Stimulated activated CD4-positive, alpha-beta T cell treated with anti-CD3 and anti-CD28 coated beads, Interleukin-1b, Interleukin-23, amount 100 ng/mL, for 48 hours (primary cell): ENCODE measurements at regions not wholly inside any gene's neighbourhood (a gene's known extent, or its start where the extent isn't known, plus 50 kb on each side); places are given as distances from the start of the nearest gene placed in this dataset.
"Not testable (repeated sequence)": the region's sequence is repeated elsewhere in the genome, so short reads cannot be mapped to it uniquely, and the experiment has no call there.

Experiments used
- DNase-seq: peaks from one replicate; pipeline ENCODE4 v3.0.0-alpha.2; 2020

GRCh38 chr4:117135634-117136354 is 50.4 kb upstream of the TRAM1L1 start:
- DNase-seq: no peak

- DNase-seq: no peak
These were observed 51.8 kb upstream of the TRAM1L1 start for GRCh38 chr4:117137145-117137544.

- DNase-seq: not testable (repeated sequence)
These were observed 53.4 kb upstream of the TRAM1L1 start for GRCh38 chr4:117138732-117139131.

- DNase-seq: no peak
These were observed 68.9 kb upstream of the TRAM1L1 start for GRCh38 chr4:117154251-117154650.

GRCh38 chr4:117156806-117157205 is 71.4 kb upstream of the TRAM1L1 start:
- DNase-seq: no peak

- no peak for DNase-seq
These were observed 72.0 kb upstream of the TRAM1L1 start for GRCh38 chr4:117157360-117157759.

GRCh38 chr4:117162976-117163375 is 77.6 kb upstream of the TRAM1L1 start:
- no peak for DNase-seq

GRCh38 chr4:117164338-117164737 is 79.0 kb upstream of the TRAM1L1 start:
- no peak for DNase-seq

- DNase-seq: not testable (repeated sequence)
These were observed 90.0 kb upstream of the TRAM1L1 start for GRCh38 chr4:117175369-117175768.

- DNase-seq: no peak
These were observed 117.9 kb upstream of the TRAM1L1 start for GRCh38 chr4:117203231-117203630.

- no peak for DNase-seq
These were observed 125.2 kb upstream of the TRAM1L1 start for GRCh38 chr4:117210551-117210950.

- DNase-seq: no peak
These were observed 138.9 kb upstream of the TRAM1L1 start for GRCh38 chr4:117224256-117224655.

- DNase-seq: no peak
These were observed 140.1 kb upstream of the TRAM1L1 start for GRCh38 chr4:117225471-117225870.

GRCh38 chr4:117227925-117228324 is 142.5 kb upstream of the TRAM1L1 start:
- DNase-seq: no peak

GRCh38 chr4:117239434-117239833 is 154.1 kb upstream of the TRAM1L1 start:
- no peak for DNase-seq

- no peak for DNase-seq
These were observed 164.0 kb upstream of the TRAM1L1 start for GRCh38 chr4:117249333-117249732.

GRCh38 chr4:117264072-117264471 is 178.7 kb upstream of the TRAM1L1 start:
- DNase-seq: no peak

- DNase-seq: no peak
These were observed 181.9 kb upstream of the TRAM1L1 start for GRCh38 chr4:117267317-117267716.

- DNase-seq: no peak
These were observed 199.4 kb upstream of the TRAM1L1 start for GRCh38 chr4:117284736-117285135.

GRCh38 chr4:117293784-117294183 is 208.4 kb upstream of the TRAM1L1 start:
- no peak for DNase-seq

- no peak for DNase-seq
These were observed 216.8 kb upstream of the TRAM1L1 start for GRCh38 chr4:117302226-117302625.

- no peak for DNase-seq
These were observed 225.8 kb upstream of the TRAM1L1 start for GRCh38 chr4:117311215-117311614.

GRCh38 chr4:117311989-117312388 is 226.6 kb upstream of the TRAM1L1 start:
- no peak for DNase-seq

- DNase-seq: no peak
These were observed 239.6 kb upstream of the TRAM1L1 start for GRCh38 chr4:117324851-117325491.

- no peak for DNase-seq
These were observed 240.7 kb upstream of the TRAM1L1 start for GRCh38 chr4:117326091-117326490.
